Progenitor cell of endocrine pancreas (in vitro differentiated cells): ENCODE measurements at regions not wholly inside any gene's neighbourhood (a gene's known extent, or its start where the extent isn't known, plus 50 kb on each side); places are given as distances from the start of the nearest gene placed in this dataset.

Source experiments
- DNase-seq: peaks from one replicate; pipeline ENCODE4 v3.0.0; 2021; ENCODE audit warnings: low spot score; ENCODE audit not compliant: unreplicated experiment
- H3K27ac Mint-ChIP-seq: 2 replicates; pipeline ENCODE4 v1.8.0; 2021; ENCODE audit warnings: mild to moderate bottlenecking, moderate library complexity, mixed read lengths
- H3K27me3 Mint-ChIP-seq: 2 replicates; pipeline ENCODE4 v1.8.0; 2021; ENCODE audit warnings: mixed read lengths
- H3K36me3 Mint-ChIP-seq: 2 replicates; pipeline ENCODE4 v1.8.0; 2022; ENCODE audit warnings: mixed read lengths; ENCODE audit not compliant: insufficient read depth
- H3K4me1 Mint-ChIP-seq: 2 replicates; pipeline ENCODE4 v1.8.0; 2021; ENCODE audit warnings: low read depth, mixed read lengths
- H3K4me3 Mint-ChIP-seq: 2 replicates; pipeline ENCODE4 v1.8.0; 2021; ENCODE audit warnings: low read depth, mild to moderate bottlenecking, moderate library complexity, mixed read lengths
- H3K9me3 Mint-ChIP-seq: 2 replicates; pipeline ENCODE4 v1.8.0; 2021; ENCODE audit warnings: low read depth, mixed read lengths
- CTCF ChIP-seq: fragments of 200-600 bp; sonication (generic); IDR thresholded peaks from one replicate; pipeline ENCODE4 v1.5.0; 2021; ENCODE audit warnings: antibody characterized with exemption, mild to moderate bottlenecking; ENCODE audit not compliant: unreplicated experiment

- H3K27ac Mint-ChIP-seq, result peak overlapping the region; percentile 54
- no peaks in the 10 kb centered on the region for H3K27me3 Mint-ChIP-seq
- DNase-seq, result no peak
- peaks cover 12% of the 10 kb centered on the region for H3K4me1 Mint-ChIP-seq
- peaks cover 4% of the 10 kb centered on the region for H3K36me3 Mint-ChIP-seq
- TF ChIP-seq CTCF, result no peak
- peak overlapping the region; percentile 27 for H3K4me3 Mint-ChIP-seq
- peaks cover 13% of the 10 kb centered on the region for H3K9me3 Mint-ChIP-seq
These were observed 213.2 kb upstream of the ZFP42 start for GRCh38 chr4:187782286-187782824.

GRCh38 chr4:187786190-187786589 is 209.4 kb upstream of the ZFP42 start:
- H3K27ac Mint-ChIP-seq, result no peak overlapping the region

GRCh38 chr4:187789078-187789477 is 206.5 kb upstream of the ZFP42 start:
- no peak for DNase-seq
- H3K4me1 Mint-ChIP-seq, result peaks cover 4% of the 10 kb centered on the region
- no peaks in the 10 kb centered on the region for H3K9me3 Mint-ChIP-seq
- H3K27ac Mint-ChIP-seq, result no peak overlapping the region
- no peak overlapping the region for H3K4me3 Mint-ChIP-seq
- no peaks in the 10 kb centered on the region for H3K36me3 Mint-ChIP-seq
- TF ChIP-seq CTCF, result no peak
- no peaks in the 10 kb centered on the region for H3K27me3 Mint-ChIP-seq

More at GRCh38 chr4:187786190-187786589, 209.4 kb upstream of the ZFP42 start:
- Mint-ChIP-seq H3K36me3 (peaks cover 4% of the 10 kb centered on the region), H3K4me3 (no peak overlapping the region), H3K4me1 (peaks cover 10% of the 10 kb centered on the region), H3K9me3 (peaks cover 5% of the 10 kb centered on the region), H3K27me3 (no peaks in the 10 kb centered on the region)
- DNase-seq, result no peak
- TF ChIP-seq CTCF, result no peak

- Mint-ChIP-seq H3K9me3 (peaks cover 7% of the 10 kb centered on the region), H3K4me1 (peaks cover 2% of the 10 kb centered on the region), H3K27ac (no peak overlapping the region), H3K36me3 (no peaks in the 10 kb centered on the region), H3K4me3 (no peak overlapping the region), H3K27me3 (no peaks in the 10 kb centered on the region)
- no peak for TF ChIP-seq CTCF
- no peak for DNase-seq
These were observed 199.8 kb upstream of the ZFP42 start for GRCh38 chr4:187795737-187796136.

- Mint-ChIP-seq H3K4me3 (no peak overlapping the region), H3K36me3 (no peaks in the 10 kb centered on the region), H3K27ac (no peak overlapping the region), H3K27me3 (no peaks in the 10 kb centered on the region), H3K4me1 (no peaks in the 10 kb centered on the region), H3K9me3 (peaks cover 12% of the 10 kb centered on the region)
- no peak for TF ChIP-seq CTCF
- no peak for DNase-seq
These were observed 197.2 kb upstream of the ZFP42 start for GRCh38 chr4:187798385-187798784.
